GM23338 (cell line): ENCODE measurements at regions not wholly inside any gene's neighbourhood (a gene's known extent, or its start where the extent isn't known, plus 50 kb on each side); places are given as distances from the start of the nearest gene placed in this dataset.

Experiments used
- CTCF ChIP-seq, 2 experiments: fragments of 200-600 bp in 1 of 2; sonication (generic) in 1 of 2; conservative IDR thresholded peaks; 2 replicates each; pipeline versions ENCODE4 v1.5.1 to v1.6.1; 2016 to 2017; ENCODE audit warnings: antibody characterized with exemption in 2 of 2, low read depth in 2 of 2, mild to moderate bottlenecking in 2 of 2, moderate library complexity in 1 of 2
- JUNB ChIP-seq: IDR thresholded peaks from one replicate; pipeline ENCODE4 v1.6.1; 2016; ENCODE audit warnings: antibody characterized with exemption; ENCODE audit not compliant: unreplicated experiment
- REST ChIP-seq: IDR thresholded peaks from one replicate; pipeline ENCODE4 v1.6.1; 2018; ENCODE audit warnings: antibody characterized with exemption; ENCODE audit not compliant: unreplicated experiment
- ZNF462 ChIP-seq: fragments of 250-450 bp; sonication (Bioruptor Pico); IDR thresholded peaks from 2 replicates; pipeline ENCODE4 v1.5.0; 2020; ENCODE audit warnings: mild to moderate bottlenecking, moderate library complexity

GRCh38 chr2:128894896-128895295 is 576.2 kb upstream of the HS6ST1 start (continued):
- TF ChIP-seq ZNF462 (CRISPR knock-in tag) (no peak), CTCF (conservative IDR thresholded peaks at IDR 0.05; ENCODE audit: low read depth in 2 of 2) (no peak), JUNB (no peak), REST (no peak)
